ENCODE measurements at regions not wholly inside any gene's neighbourhood (a gene's known extent, or its start where the extent isn't known, plus 50 kb on each side); places are given as distances from the start of the nearest gene placed in this dataset.

DNA sequence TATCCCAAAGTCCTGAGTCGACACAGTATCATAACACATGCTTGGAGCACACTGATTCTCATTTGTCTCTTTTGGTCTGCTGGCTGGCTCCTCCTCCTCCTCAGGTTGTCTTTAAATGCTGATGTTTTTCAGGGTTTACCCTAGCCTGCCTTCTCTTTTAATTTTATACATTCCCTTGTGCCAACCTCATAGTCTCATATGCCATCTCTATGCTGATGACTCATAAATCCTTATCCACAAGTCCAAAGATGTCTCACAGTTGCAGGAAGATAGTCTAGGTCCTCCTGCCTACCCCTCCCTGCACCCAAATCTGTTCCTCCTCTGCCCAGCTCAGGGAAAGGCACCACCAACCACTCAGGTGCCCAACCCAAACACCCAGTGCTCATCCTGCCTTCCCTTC lies 108.3 kb downstream of the SIPA1L2 start:
- FAIRE-seq: no peak
- no peak for DNase-seq (ENCODE audit: insufficient read length, low spot score)

GRCh38 chr1:232519186-232519585 lies 110.7 kb downstream of the SIPA1L2 start:
- DNase-seq (ENCODE audit: insufficient read length, low spot score) (no peak), FAIRE-seq (no peak)
- TF ChIP-seq CTCF (IDR thresholded peaks at IDR 0.05; ENCODE audit: insufficient read depth, missing control alignments): no peak

More for the DNA sequence above, 108.3 kb downstream of the SIPA1L2 start:
- TF ChIP-seq CTCF (IDR thresholded peaks at IDR 0.05; ENCODE audit: insufficient read depth, missing control alignments): no peak

GRCh38 chr1:232518349-232518748 lies 111.6 kb downstream of the SIPA1L2 start:
- TF ChIP-seq CTCF (IDR thresholded peaks at IDR 0.05; ENCODE audit: insufficient read depth, missing control alignments): no peak
- FAIRE-seq: no peak
- DNase-seq (ENCODE audit: insufficient read length, low spot score): no peak

DNA sequence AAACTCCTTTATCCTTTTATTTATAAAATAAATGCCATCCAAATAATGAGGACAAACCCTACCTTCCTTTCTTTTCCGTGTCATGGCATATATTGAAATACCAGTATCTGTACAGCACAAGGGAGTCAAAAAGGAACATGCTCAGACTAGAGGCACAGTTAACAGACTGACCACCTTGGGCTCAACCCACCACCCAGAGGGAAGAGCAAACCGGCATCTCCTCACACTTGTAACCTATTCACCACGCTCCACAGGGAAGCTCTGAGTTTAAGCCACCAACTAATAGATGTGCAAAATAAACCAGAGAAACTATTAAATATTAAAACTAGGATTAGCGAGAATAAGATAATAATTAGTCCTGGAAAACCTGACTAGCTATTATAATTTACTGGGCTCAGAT lies 112.7 kb downstream of the SIPA1L2 start:
- FAIRE-seq: no peak
- TF ChIP-seq CTCF (IDR thresholded peaks at IDR 0.05; ENCODE audit: insufficient read depth, missing control alignments): no peak
- no peak for DNase-seq (ENCODE audit: insufficient read length, low spot score)

GRCh38 chr1:232515706-232516105 lies 114.2 kb downstream of the SIPA1L2 start:
- no peak for FAIRE-seq
- TF ChIP-seq CTCF (IDR thresholded peaks at IDR 0.05; ENCODE audit: insufficient read depth, missing control alignments): no peak
- no peak for DNase-seq (ENCODE audit: insufficient read length, low spot score)

- DNase-seq (ENCODE audit: insufficient read length, low spot score) (no peak), FAIRE-seq (no peak)
- no peak for TF ChIP-seq CTCF (IDR thresholded peaks at IDR 0.05; ENCODE audit: insufficient read depth, missing control alignments)
Observed at GRCh38 chr1:232512712-232513111, 117.2 kb downstream of the SIPA1L2 start.

GRCh38 chr1:232511172-232511571 lies 118.8 kb downstream of the SIPA1L2 start:
- DNase-seq (ENCODE audit: insufficient read length, low spot score): no peak
- peak; percentile 21 for FAIRE-seq

More at GRCh38 chr1:232511172-232511571, 118.8 kb downstream of the SIPA1L2 start:
- no peak for TF ChIP-seq CTCF (IDR thresholded peaks at IDR 0.05; ENCODE audit: insufficient read depth, missing control alignments)

Data from D721Med (cell line).